GM23338 (cell line): ENCODE measurements at regions not wholly inside any gene's neighbourhood (a gene's known extent, or its start where the extent isn't known, plus 50 kb on each side); places are given as distances from the start of the nearest gene placed in this dataset.

Experiments used
- ATAC-seq: fragments of 200-7000 bp; cut with Tn5 transposase; 3 replicates; pipeline ENCODE4 v1.9.1; 2020
- DNase-seq: peaks from one replicate; pipeline ENCODE4 v3.0.0-alpha.2; 2015; ENCODE audit warnings: low spot score
- H2AFZ ChIP-seq: fragments of 200-600 bp; sonication (generic); 2 replicates; pipeline ENCODE4 v1.8.0; 2016; ENCODE audit warnings: antibody characterized with exemption, mild to moderate bottlenecking, moderate library complexity
- H3F3A ChIP-seq: fragments of 200-600 bp; sonication (generic); replicated peaks from 2 replicates; pipeline ENCODE4 v1.8.0; 2017; ENCODE audit warnings: antibody characterized with exemption, mixed run types, low read depth
- H3K27ac ChIP-seq: fragments of 200-600 bp; sonication (generic); 2 replicates; pipeline ENCODE4 v1.6.1; 2016; ENCODE audit warnings: low read depth
- H3K27me3 ChIP-seq: fragments of 200-600 bp; sonication (generic); 2 replicates; pipeline ENCODE4 v1.8.0; 2016; ENCODE audit warnings: mild to moderate bottlenecking, mixed run types, moderate library complexity; ENCODE audit not compliant: insufficient read depth
- H3K36me3 ChIP-seq: fragments of 200-600 bp; sonication (generic); 2 replicates; pipeline ENCODE4 v1.8.0; 2016; ENCODE audit warnings: mild to moderate bottlenecking; ENCODE audit not compliant: insufficient read depth
- H3K4me1 ChIP-seq: fragments of 200-600 bp; sonication (generic); 2 replicates; pipeline ENCODE4 v1.8.0; 2016; ENCODE audit warnings: mild to moderate bottlenecking, moderate library complexity; ENCODE audit not compliant: insufficient read depth
- H3K4me2 ChIP-seq: fragments of 200-600 bp; sonication (generic); 2 replicates; pipeline ENCODE4 v1.7.1; 2017; ENCODE audit warnings: mixed run types
- H3K4me3 ChIP-seq: fragments of 200-600 bp; sonication (generic); 2 replicates; pipeline ENCODE4 v1.6.1; 2016; ENCODE audit warnings: mixed run types
- H3K79me2 ChIP-seq: fragments of 200-600 bp; sonication (generic); replicated peaks from 2 replicates; pipeline ENCODE4 v1.8.0; 2017; ENCODE audit warnings: mild to moderate bottlenecking; ENCODE audit not compliant: insufficient read depth
- H3K9me2 ChIP-seq: fragments of 200-600 bp; sonication (generic); 2 replicates; pipeline ENCODE4 v1.8.0; 2017; ENCODE audit not compliant: insufficient read depth
- H4K20me1 ChIP-seq: fragments of 200-600 bp; sonication (generic); replicated peaks from 2 replicates; pipeline ENCODE4 v1.8.0; 2017; ENCODE audit warnings: mild to moderate bottlenecking; ENCODE audit not compliant: insufficient read depth
- H3K27ac Mint-ChIP-seq: 2 replicates; pipeline ENCODE4 v1.8.0; 2020; ENCODE audit warnings: inconsistent platforms, mild to moderate bottlenecking, moderate library complexity, mixed read lengths
- H3K27me3 Mint-ChIP-seq: 3 replicates; pipeline ENCODE4 v1.8.0; 2022; ENCODE audit warnings: low read depth, mild to moderate bottlenecking, moderate library complexity, mixed read lengths, inconsistent platforms; ENCODE audit not compliant: insufficient read depth, poor library complexity
- H3K36me3 Mint-ChIP-seq: 3 replicates; pipeline ENCODE4 v1.8.0; 2021; ENCODE audit warnings: low read depth, mild to moderate bottlenecking, inconsistent platforms, moderate library complexity, mixed read lengths
- H3K4me1 Mint-ChIP-seq: 3 replicates; pipeline ENCODE4 v1.8.0; 2020; ENCODE audit warnings: mild to moderate bottlenecking, inconsistent platforms, mixed read lengths
- H3K4me3 Mint-ChIP-seq: 3 replicates; pipeline ENCODE4 v1.8.0; 2021; ENCODE audit warnings: moderate library complexity, mild to moderate bottlenecking, inconsistent platforms, mixed read lengths
- H3K9me3 Mint-ChIP-seq: 3 replicates; pipeline ENCODE4 v1.8.0; 2020; ENCODE audit warnings: moderate library complexity, mild to moderate bottlenecking, inconsistent platforms, mixed read lengths
- CREB1 ChIP-seq: fragments of 250-450 bp; sonication (Bioruptor Pico); IDR thresholded peaks from 2 replicates; pipeline ENCODE4 v1.5.0; 2020; ENCODE audit warnings: low read depth, mild to moderate bottlenecking, moderate library complexity
- CTCF ChIP-seq, 2 experiments: fragments of 200-600 bp in 1 of 2; sonication (generic) in 1 of 2; conservative IDR thresholded peaks; 2 replicates each; pipeline versions ENCODE4 v1.5.1 to v1.6.1; 2016 to 2017; ENCODE audit warnings: antibody characterized with exemption in 2 of 2, low read depth in 2 of 2, mild to moderate bottlenecking in 2 of 2, moderate library complexity in 1 of 2
- ETS1 ChIP-seq: IDR thresholded peaks from 2 replicates; pipeline ENCODE4 v1.6.1; 2016; ENCODE audit warnings: antibody characterized with exemption
- EZH2 ChIP-seq: fragments of 200-600 bp; sonication (generic); IDR thresholded peaks from one replicate; pipeline ENCODE4 v1.8.0; 2017; ENCODE audit warnings: antibody characterized with exemption, mild to moderate bottlenecking, low read depth; ENCODE audit not compliant: unreplicated experiment
- EZH2phosphoT487 ChIP-seq: fragments of 200-600 bp; sonication (generic); IDR thresholded peaks from one replicate; pipeline ENCODE4 v1.8.1; 2018; ENCODE audit warnings: antibody characterized with exemption; ENCODE audit not compliant: unreplicated experiment
- NANOG ChIP-seq: IDR thresholded peaks from 2 replicates; pipeline ENCODE4 v1.6.1; 2016; ENCODE audit warnings: antibody characterized with exemption, borderline replicate concordance
- POLR2AphosphoS5 ChIP-seq: IDR thresholded peaks from 2 replicates; pipeline ENCODE4 v1.6.1; 2016; ENCODE audit warnings: antibody characterized with exemption, low read depth
- STAT1 ChIP-seq: IDR thresholded peaks from one replicate; pipeline ENCODE4 v1.6.1; 2016; ENCODE audit warnings: antibody characterized with exemption; ENCODE audit not compliant: unreplicated experiment
- ZNF462 ChIP-seq: fragments of 250-450 bp; sonication (Bioruptor Pico); IDR thresholded peaks from 2 replicates; pipeline ENCODE4 v1.5.0; 2020; ENCODE audit warnings: mild to moderate bottlenecking, moderate library complexity

DNA sequence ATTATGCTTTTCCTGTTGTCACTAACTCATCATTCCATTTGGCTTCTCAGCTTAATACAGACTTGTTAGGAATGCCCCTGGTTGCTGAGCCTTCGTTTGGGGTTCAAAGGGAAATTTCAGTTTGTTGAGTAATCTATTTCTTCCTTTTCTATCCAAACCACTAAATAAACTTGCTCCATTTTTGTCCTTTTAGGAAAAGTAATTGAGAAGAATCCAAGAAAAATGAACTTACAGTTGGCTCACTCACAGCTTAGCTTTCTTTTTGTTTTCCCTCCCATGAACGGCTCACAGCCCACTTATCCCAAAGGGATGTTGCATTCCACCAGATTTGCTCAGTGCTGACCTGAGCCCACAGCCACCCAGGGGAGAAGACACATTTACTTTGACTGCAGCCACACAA lies 73.9 kb downstream of the SOX11 start (continued):
- TF ChIP-seq CTCF (conservative IDR thresholded peaks at IDR 0.05; ENCODE audit: low read depth in 2 of 2) = no peak
- no peak for TF ChIP-seq POLR2AphosphoS5
- TF ChIP-seq ETS1 = no peak

DNA sequence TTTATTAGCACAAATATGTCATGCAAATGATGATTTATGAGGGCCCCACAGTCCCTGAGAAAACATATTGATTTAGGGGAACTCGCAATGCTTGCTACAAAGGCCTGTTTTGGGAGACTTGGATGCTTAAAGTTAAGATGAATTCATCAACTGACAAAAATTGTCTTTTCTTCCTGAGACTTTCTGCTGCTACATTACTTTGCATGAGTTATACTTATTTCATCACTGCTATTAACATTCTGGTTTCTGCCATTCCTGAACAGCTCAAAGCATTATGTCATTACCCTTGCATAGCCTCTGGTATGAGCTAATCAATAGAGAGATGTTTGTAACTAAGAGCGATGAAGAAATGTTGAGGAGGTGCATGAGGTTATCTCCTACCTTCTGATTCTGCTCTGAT lies 74.4 kb downstream of the SOX11 start:
- Histone ChIP-seq H3K4me3 (no peak overlapping the region), H3K4me2 (no peak overlapping the region)
- H3K9me3 Mint-ChIP-seq = no peaks in the 10 kb centered on the region; the same call in 2 of the 3 replicates
- no peak for TF ChIP-seq ETS1
- no peak for TF ChIP-seq EZH2
- TF ChIP-seq CTCF (conservative IDR thresholded peaks at IDR 0.05; ENCODE audit: low read depth in 2 of 2) = no peak
- no peak for TF ChIP-seq NANOG
- no peak for TF ChIP-seq CREB1 (CRISPR knock-in tag)
- no peak for TF ChIP-seq ZNF462
- TF ChIP-seq STAT1 = no peak
- no peak for TF ChIP-seq POLR2AphosphoS5
- TF ChIP-seq EZH2phosphoT487 = no peak

More for the DNA sequence above, 74.4 kb downstream of the SOX11 start:
- DNase-seq (no peak), ATAC-seq (no peak)
- no peak overlapping the region for H3K27ac Mint-ChIP-seq
- H3K27me3 Mint-ChIP-seq = no peaks in the 10 kb centered on the region
- H3K36me3 ChIP-seq = no peaks in the 10 kb centered on the region
- no peaks in the 10 kb centered on the region for H3K36me3 Mint-ChIP-seq
- no peaks in the 10 kb centered on the region for H3K27me3 ChIP-seq
- H3K9me2 ChIP-seq = peaks cover 3% of the 10 kb centered on the region; the same call in 1 of the 2 replicates
- no peaks in the 10 kb centered on the region for H3F3A ChIP-seq
- H3K4me1 Mint-ChIP-seq = peaks cover 6% of the 10 kb centered on the region; the same call in 2 of the 3 replicates
- no peaks in the 10 kb centered on the region for H3K4me1 ChIP-seq
- no peak overlapping the region for H3K4me3 Mint-ChIP-seq
- no peak overlapping the region for H2AFZ ChIP-seq
- no peaks in the 10 kb centered on the region for H4K20me1 ChIP-seq
- H3K27ac ChIP-seq = no peak overlapping the region
- H3K79me2 ChIP-seq = no peaks in the 10 kb centered on the region
